ENCODE measurements at regions not wholly inside any gene's neighbourhood (a gene's known extent, or its start where the extent isn't known, plus 50 kb on each side); places are given as distances from the start of the nearest gene placed in this dataset.

DNA sequence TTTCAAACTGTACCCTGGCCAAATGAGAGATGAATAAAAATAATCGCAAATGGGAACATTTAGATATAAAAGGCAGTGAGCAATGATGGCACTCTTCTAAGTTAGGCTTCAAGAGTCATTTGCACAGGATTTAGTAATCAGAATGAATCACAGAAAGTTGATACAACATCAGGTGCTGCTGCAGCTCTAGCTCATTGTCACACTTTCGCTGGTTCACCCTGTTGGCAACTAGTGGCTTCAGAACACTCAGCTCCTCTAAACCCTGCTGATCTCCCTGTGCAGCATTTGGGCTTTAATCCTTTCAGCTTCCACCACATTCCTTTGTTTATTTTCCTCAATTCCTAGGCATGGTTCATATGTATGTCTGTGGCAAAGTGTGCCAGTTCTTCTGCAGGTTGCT is 2071.2 kb upstream of the CDH6 start:
- H3K36me3 ChIP-seq = no peaks in the 10 kb centered on the region
- DNase-seq = no peak
- TF ChIP-seq, protein P1, sequence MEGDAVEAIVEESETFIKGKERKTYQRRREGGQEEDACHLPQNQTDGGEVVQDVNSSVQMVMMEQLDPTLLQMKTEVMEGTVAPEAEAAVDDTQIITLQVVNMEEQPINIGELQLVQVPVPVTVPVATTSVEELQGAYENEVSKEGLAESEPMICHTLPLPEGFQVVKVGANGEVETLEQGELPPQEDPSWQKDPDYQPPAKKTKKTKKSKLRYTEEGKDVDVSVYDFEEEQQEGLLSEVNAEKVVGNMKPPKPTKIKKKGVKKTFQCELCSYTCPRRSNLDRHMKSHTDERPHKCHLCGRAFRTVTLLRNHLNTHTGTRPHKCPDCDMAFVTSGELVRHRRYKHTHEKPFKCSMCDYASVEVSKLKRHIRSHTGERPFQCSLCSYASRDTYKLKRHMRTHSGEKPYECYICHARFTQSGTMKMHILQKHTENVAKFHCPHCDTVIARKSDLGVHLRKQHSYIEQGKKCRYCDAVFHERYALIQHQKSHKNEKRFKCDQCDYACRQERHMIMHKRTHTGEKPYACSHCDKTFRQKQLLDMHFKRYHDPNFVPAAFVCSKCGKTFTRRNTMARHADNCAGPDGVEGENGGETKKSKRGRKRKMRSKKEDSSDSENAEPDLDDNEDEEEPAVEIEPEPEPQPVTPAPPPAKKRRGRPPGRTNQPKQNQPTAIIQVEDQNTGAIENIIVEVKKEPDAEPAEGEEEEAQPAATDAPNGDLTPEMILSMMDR (IDR thresholded peaks at IDR 0.05; ENCODE audit: borderline replicate concordance) = no peak
- no peaks in the 10 kb centered on the region for H3K27me3 ChIP-seq (ENCODE audit: low read depth)
- H3K4me3 ChIP-seq = no peak overlapping the region
- no peaks in the 10 kb centered on the region for H3K4me1 ChIP-seq
- no peak overlapping the region for H3K27ac ChIP-seq (replicated peaks)
- intact Hi-C loops (cut with micrococcal nuclease) = no loop called here
- peaks cover under 1% of the 10 kb centered on the region for H3K9me3 ChIP-seq (replicated peaks)

GRCh38 chr5:29114331-29114768 is 2076.0 kb upstream of the CDH9 start:
- intact Hi-C loops (cut with micrococcal nuclease) = no loop called here
- Histone ChIP-seq H3K4me3 (no peak overlapping the region), H3K27me3 (ENCODE audit: low read depth) (no peaks in the 10 kb centered on the region), H3K36me3 (no peaks in the 10 kb centered on the region), H3K27ac (replicated peaks) (no peak overlapping the region), H3K4me1 (no peaks in the 10 kb centered on the region), H3K9me3 (replicated peaks) (peaks cover 21% of the 10 kb centered on the region)
- DNase-seq = no peak
- TF ChIP-seq, protein P1 (IDR thresholded peaks at IDR 0.05; ENCODE audit: borderline replicate concordance) = no peak

DNA sequence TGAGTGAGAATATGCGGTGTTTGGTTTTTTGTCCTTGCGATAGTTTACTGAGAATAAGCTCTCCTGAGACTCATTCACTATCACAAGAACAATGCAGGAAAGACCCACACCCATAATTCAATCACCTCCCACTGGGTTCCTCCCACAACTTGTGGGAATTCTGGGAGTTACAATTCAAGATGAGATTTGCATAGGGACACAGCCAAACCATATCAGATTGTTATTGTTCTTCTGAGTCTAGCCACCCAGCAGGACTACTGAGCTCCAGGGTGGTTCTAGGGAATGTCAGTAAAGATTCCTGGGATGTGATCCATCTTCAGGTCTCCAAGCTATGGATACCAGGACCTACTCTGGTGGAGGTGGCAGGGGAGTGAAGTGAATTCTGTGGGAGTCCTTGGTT is 2075.1 kb upstream of the CDH9 start:
- Histone ChIP-seq H3K27me3 (ENCODE audit: low read depth) (no peaks in the 10 kb centered on the region), H3K9me3 (replicated peaks) (peaks cover 29% of the 10 kb centered on the region), H3K36me3 (no peaks in the 10 kb centered on the region), H3K4me1 (no peaks in the 10 kb centered on the region), H3K4me3 (no peak overlapping the region), H3K27ac (replicated peaks) (no peak overlapping the region)
- intact Hi-C loops (cut with micrococcal nuclease) = no loop called here
- TF ChIP-seq, protein P1 (IDR thresholded peaks at IDR 0.05; ENCODE audit: borderline replicate concordance) = no peak
- no peak for DNase-seq

GRCh38 chr5:29099585-29099984 is 2061.2 kb upstream of the CDH9 start:
- TF ChIP-seq, protein P1 (IDR thresholded peaks at IDR 0.05; ENCODE audit: borderline replicate concordance) = no peak
- Histone ChIP-seq H3K36me3 (no peaks in the 10 kb centered on the region), H3K4me1 (no peaks in the 10 kb centered on the region), H3K9me3 (replicated peaks) (peaks cover 10% of the 10 kb centered on the region), H3K27me3 (ENCODE audit: low read depth) (no peaks in the 10 kb centered on the region), H3K4me3 (no peak overlapping the region), H3K27ac (replicated peaks) (no peak overlapping the region)
- intact Hi-C loops (cut with micrococcal nuclease) = no loop called here
- DNase-seq = no peak

DNA sequence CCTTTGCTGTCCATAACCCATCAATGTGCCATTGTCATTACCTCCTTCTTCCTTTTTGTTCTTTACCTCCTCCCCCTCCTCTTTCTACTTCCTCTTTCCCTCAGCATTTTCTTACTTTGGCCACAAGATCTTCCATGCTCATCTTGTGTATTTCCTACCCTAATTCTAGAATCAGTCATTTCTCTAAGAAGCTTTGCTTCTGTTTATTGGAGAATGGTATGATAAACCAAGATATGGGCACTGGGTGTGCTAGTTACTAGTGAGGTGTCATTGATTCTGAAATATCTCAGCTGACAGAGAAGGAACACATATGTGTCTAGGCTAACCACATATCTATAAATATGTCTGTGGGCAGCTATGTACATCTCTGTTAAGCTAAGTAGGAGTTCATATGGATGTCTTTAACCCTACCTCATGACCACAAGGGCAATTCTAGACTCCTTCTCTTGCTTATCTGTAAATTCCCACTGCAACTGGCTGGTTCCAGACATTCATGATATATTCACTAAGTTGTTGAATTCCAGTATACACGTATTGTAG is 2051.3 kb upstream of the CDH9 start:
- Histone ChIP-seq H3K36me3 (no peaks in the 10 kb centered on the region), H3K4me3 (no peak overlapping the region), H3K4me1 (no peaks in the 10 kb centered on the region), H3K27ac (replicated peaks) (no peak overlapping the region), H3K27me3 (ENCODE audit: low read depth) (no peaks in the 10 kb centered on the region), H3K9me3 (replicated peaks) (no peaks in the 10 kb centered on the region)
- intact Hi-C loops (cut with micrococcal nuclease) = no loop called here
- TF ChIP-seq, protein P1 (IDR thresholded peaks at IDR 0.05; ENCODE audit: borderline replicate concordance) = no peak
- DNase-seq = no peak

Data from left ventricle myocardium inferior (tissue), 1 donor.